SJSA1 (cell line): ENCODE measurements at regions not wholly inside any gene's neighbourhood (a gene's known extent, or its start where the extent isn't known, plus 50 kb on each side); places are given as distances from the start of the nearest gene placed in this dataset.
"Not testable (repeated sequence)": the region's sequence is repeated elsewhere in the genome, so short reads cannot be mapped to it uniquely, and the experiment has no call there.

Experiments used
- DNase-seq, 2 experiments: peaks; one replicate each; pipeline ENCODE4 v3.0.0-alpha.2; 2015 to 2020; ENCODE audit warnings: low spot score in 2 of 2, low read depth in 1 of 2
- H3K27ac ChIP-seq: fragments of 250-450 bp; sonication (Bioruptor Pico); 2 replicates; pipeline ENCODE4 v1.5.1; 2020; ENCODE audit warnings: mild to moderate bottlenecking, moderate library complexity
- H3K27me3 ChIP-seq: fragments of 250-450 bp; sonication (Bioruptor Pico); replicated peaks from 2 replicates; pipeline ENCODE4 v1.5.1; 2020; ENCODE audit warnings: mild to moderate bottlenecking, moderate library complexity
- H3K36me3 ChIP-seq: fragments of 250-450 bp; sonication (Bioruptor Pico); 2 replicates; pipeline ENCODE4 v1.5.1; 2020; ENCODE audit warnings: mild to moderate bottlenecking
- H3K4me1 ChIP-seq: fragments of 250-450 bp; sonication (Bioruptor Pico); replicated peaks from 2 replicates; pipeline ENCODE4 v1.6.1; 2021; ENCODE audit warnings: mild to moderate bottlenecking
- H3K4me3 ChIP-seq: fragments of 250-450 bp; sonication (Bioruptor Pico); 2 replicates; pipeline ENCODE4 v1.5.1; 2020; ENCODE audit warnings: mild to moderate bottlenecking
- H3K9me3 ChIP-seq: fragments of 250-450 bp; sonication (Bioruptor Pico); replicated peaks from 2 replicates; pipeline ENCODE4 v1.5.1; 2020; ENCODE audit warnings: mild to moderate bottlenecking

- no peak overlapping the region for H3K27ac ChIP-seq
- no peak for DNase-seq
- no peaks in the 10 kb centered on the region for H3K4me1 ChIP-seq
- peaks cover 9% of the 10 kb centered on the region for H3K27me3 ChIP-seq
- H3K9me3 ChIP-seq = no peaks in the 10 kb centered on the region
- H3K36me3 ChIP-seq = no peaks in the 10 kb centered on the region
- no peak overlapping the region for H3K4me3 ChIP-seq
Measured at GRCh38 chr2:239651859-239652258, 251.0 kb upstream of the HDAC4 start.

- H3K4me3 ChIP-seq = no peak overlapping the region
- no peak for DNase-seq
- H3K4me1 ChIP-seq = no peaks in the 10 kb centered on the region
- peaks cover 6% of the 10 kb centered on the region for H3K27me3 ChIP-seq
- H3K27ac ChIP-seq = no peak overlapping the region
- no peaks in the 10 kb centered on the region for H3K36me3 ChIP-seq
- no peaks in the 10 kb centered on the region for H3K9me3 ChIP-seq
Measured at GRCh38 chr2:239650674-239651073, 249.9 kb upstream of the HDAC4 start.

- H3K4me1 ChIP-seq = no peaks in the 10 kb centered on the region
- no peak overlapping the region for H3K27ac ChIP-seq
- DNase-seq = no peak
- H3K27me3 ChIP-seq = peaks cover 6% of the 10 kb centered on the region
- no peaks in the 10 kb centered on the region for H3K9me3 ChIP-seq
- no peak overlapping the region for H3K4me3 ChIP-seq
- no peaks in the 10 kb centered on the region for H3K36me3 ChIP-seq
Measured at GRCh38 chr2:239649309-239649708, 248.5 kb upstream of the HDAC4 start.

- no peaks in the 10 kb centered on the region for H3K4me1 ChIP-seq
- peaks cover 6% of the 10 kb centered on the region for H3K27me3 ChIP-seq
- H3K9me3 ChIP-seq = no peaks in the 10 kb centered on the region
Measured at GRCh38 chr2:239648607-239649006, 247.8 kb upstream of the HDAC4 start.

GRCh38 chr2:239647052-239647819 is 246.4 kb upstream of the HDAC4 start:
- Histone ChIP-seq H3K27ac (no peak overlapping the region), H3K9me3 (no peaks in the 10 kb centered on the region), H3K4me1 (no peaks in the 10 kb centered on the region), H3K36me3 (no peaks in the 10 kb centered on the region), H3K27me3 (peaks cover 6% of the 10 kb centered on the region), H3K4me3 (no peak overlapping the region)
- DNase-seq = no peak

More at GRCh38 chr2:239648607-239649006, 247.8 kb upstream of the HDAC4 start:
- Histone ChIP-seq H3K27ac (no peak overlapping the region), H3K36me3 (no peaks in the 10 kb centered on the region), H3K4me3 (no peak overlapping the region)
- no peak for DNase-seq

GRCh38 chr2:239646184-239646583 is 245.4 kb upstream of the HDAC4 start:
- Histone ChIP-seq H3K9me3 (no peaks in the 10 kb centered on the region), H3K27ac (no peak overlapping the region), H3K36me3 (no peaks in the 10 kb centered on the region), H3K27me3 (peaks cover 6% of the 10 kb centered on the region), H3K4me3 (no peak overlapping the region), H3K4me1 (no peaks in the 10 kb centered on the region)
- DNase-seq = no peak

GRCh38 chr2:239644594-239644993 is 243.8 kb upstream of the HDAC4 start:
- H3K9me3 ChIP-seq, H3K27ac ChIP-seq, H3K4me1 ChIP-seq, H3K27me3 ChIP-seq, DNase-seq, H3K36me3 ChIP-seq, H3K4me3 ChIP-seq: not testable (repeated sequence)

GRCh38 chr2:239644011-239644410 is 243.2 kb upstream of the HDAC4 start:
- H3K9me3 ChIP-seq = no peaks in the 10 kb centered on the region
- DNase-seq = no peak

GRCh38 chr2:239642406-239643004 is 241.7 kb upstream of the HDAC4 start:
- no peak overlapping the region for H3K4me3 ChIP-seq
- H3K4me1 ChIP-seq = no peaks in the 10 kb centered on the region
- H3K9me3 ChIP-seq = no peaks in the 10 kb centered on the region
- H3K27ac ChIP-seq = no peak overlapping the region
- H3K36me3 ChIP-seq = no peaks in the 10 kb centered on the region
- DNase-seq = no peak
- no peaks in the 10 kb centered on the region; the same call in 1 of the 2 replicates for H3K27me3 ChIP-seq

More at GRCh38 chr2:239644011-239644410, 243.2 kb upstream of the HDAC4 start:
- no peaks in the 10 kb centered on the region; the same call in 1 of the 2 replicates for H3K27me3 ChIP-seq
- no peaks in the 10 kb centered on the region for H3K36me3 ChIP-seq
- H3K4me1 ChIP-seq = no peaks in the 10 kb centered on the region
- H3K4me3 ChIP-seq = no peak overlapping the region
- no peak overlapping the region for H3K27ac ChIP-seq

GRCh38 chr2:239641904-239642303 is 241.1 kb upstream of the HDAC4 start:
- H3K9me3 ChIP-seq, H3K27me3 ChIP-seq, H3K27ac ChIP-seq, H3K4me1 ChIP-seq, H3K36me3 ChIP-seq, H3K4me3 ChIP-seq: not testable (repeated sequence)
- DNase-seq = peak in 1 of 2 experiments; percentile 19

GRCh38 chr2:239640676-239641578 is 240.1 kb upstream of the HDAC4 start:
- Histone ChIP-seq H3K27ac (no peak overlapping the region), H3K4me3 (no peak overlapping the region), H3K9me3 (no peaks in the 10 kb centered on the region), H3K4me1 (no peaks in the 10 kb centered on the region), H3K36me3 (no peaks in the 10 kb centered on the region), H3K27me3 (no peaks in the 10 kb centered on the region)
- DNase-seq = peak in 1 of 2 experiments; percentile 11

- Histone ChIP-seq H3K36me3 (no peaks in the 10 kb centered on the region), H3K27me3 (no peaks in the 10 kb centered on the region), H3K4me1 (no peaks in the 10 kb centered on the region), H3K27ac (no peak overlapping the region), H3K4me3 (no peak overlapping the region), H3K9me3 (no peaks in the 10 kb centered on the region)
- DNase-seq = peak in 1 of 2 experiments; percentile 28
Measured at GRCh38 chr2:239640210-239640609, 239.4 kb upstream of the HDAC4 start.

GRCh38 chr2:239639421-239640185 is 238.8 kb upstream of the HDAC4 start:
- Histone ChIP-seq H3K9me3 (no peaks in the 10 kb centered on the region), H3K36me3 (no peaks in the 10 kb centered on the region)
- peak in 1 of 2 experiments; percentile 29 for DNase-seq

More at GRCh38 chr2:239639421-239640185, 238.8 kb upstream of the HDAC4 start:
- H3K4me1 ChIP-seq = no peaks in the 10 kb centered on the region
- H3K27me3 ChIP-seq = no peaks in the 10 kb centered on the region
- no peak overlapping the region for H3K27ac ChIP-seq
- H3K4me3 ChIP-seq = no peak overlapping the region
